ENCODE measurements at regions not wholly inside any gene's neighbourhood (a gene's known extent, or its start where the extent isn't known, plus 50 kb on each side); places are given as distances from the start of the nearest gene placed in this dataset.

- no peak for TF ChIP-seq CTCF (IDR thresholded peaks at IDR 0.05; ENCODE audit: unreplicated experiment)
- Mint-ChIP-seq H3K27ac (ENCODE audit: low read depth, unreplicated experiment) (no peak overlapping the region), H3K27me3 (ENCODE audit: insufficient read depth, unreplicated experiment) (no peaks in the 10 kb centered on the region), H3K9me3 (ENCODE audit: unreplicated experiment) (peaks cover 5% of the 10 kb centered on the region), H3K4me1 (ENCODE audit: insufficient read depth, unreplicated experiment) (no peaks in the 10 kb centered on the region), H3K36me3 (ENCODE audit: insufficient read depth, unreplicated experiment) (no peaks in the 10 kb centered on the region), H3K4me3 (ENCODE audit: unreplicated experiment) (no peak overlapping the region)
- ChIA-PET POLR2A (no interaction called here), CTCF (interaction anchor here (0.7 kb wide), 1 partner anchor 159 kb away, joined by 3 read pairs; no protein-coding TSS in a partner anchor)
- intact Hi-C loops (cut with micrococcal nuclease) = no loop called here
- BruUV-seq (replicated peaks) = no TSS peak
- no peak for DNase-seq (ENCODE audit: unreplicated experiment)
Observed at GRCh38 chr15:35910227-35910626, 364.3 kb upstream of the DPH6 start.

DNA sequence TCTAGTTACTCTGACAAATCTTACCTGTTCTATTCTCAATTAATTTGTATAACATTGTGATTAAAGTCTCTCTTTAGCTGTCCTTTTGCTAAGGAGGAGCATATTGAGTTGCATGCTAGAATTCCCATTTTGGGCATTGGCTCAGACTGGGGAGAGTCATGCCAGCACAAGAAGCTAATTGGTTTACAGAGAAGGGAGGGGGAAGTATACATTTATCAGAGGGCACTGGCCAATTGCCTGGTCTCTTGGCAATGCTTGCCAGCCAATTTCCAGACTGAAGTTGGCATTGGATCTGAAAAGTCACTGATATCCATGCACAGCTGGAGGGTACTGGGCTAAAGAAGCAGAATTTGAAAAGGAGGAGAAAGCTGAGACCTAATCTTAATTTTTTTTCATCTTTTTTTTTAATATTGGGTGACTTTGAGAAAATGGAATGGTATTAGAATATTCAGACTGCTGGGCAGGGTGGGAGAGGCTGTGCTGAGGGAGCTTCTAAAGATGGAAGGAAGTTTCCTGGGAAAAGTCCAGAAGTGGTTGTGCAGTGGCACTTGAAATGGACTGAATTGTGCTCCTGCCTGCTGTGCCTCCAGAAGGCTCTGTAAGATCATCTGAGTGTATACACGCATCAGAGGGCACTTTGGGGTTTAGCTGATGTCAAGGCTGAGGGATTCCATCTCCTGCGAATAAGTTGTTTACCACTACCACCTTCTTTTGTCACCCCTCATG, 365.2 kb upstream of the DPH6 start:
- BruUV-seq (replicated peaks) = no TSS peak
- no peak overlapping the region for H3K27ac Mint-ChIP-seq (ENCODE audit: low read depth, unreplicated experiment)
- no peak for TF ChIP-seq CTCF (IDR thresholded peaks at IDR 0.05; ENCODE audit: unreplicated experiment)
- ChIA-PET POLR2A (no interaction called here), CTCF (interaction anchor here (0.6 to 1.5 kb wide), 7 partner anchors 8 to 832 kb away, joined by 3 to 8 read pairs (median 4); no protein-coding TSS in a partner anchor)
- DNase-seq (ENCODE audit: unreplicated experiment) = no peak
- no peaks in the 10 kb centered on the region for H3K27me3 Mint-ChIP-seq (ENCODE audit: insufficient read depth, unreplicated experiment)
- H3K9me3 Mint-ChIP-seq (ENCODE audit: unreplicated experiment) = peaks cover 8% of the 10 kb centered on the region
- no peaks in the 10 kb centered on the region for H3K4me1 Mint-ChIP-seq (ENCODE audit: insufficient read depth, unreplicated experiment)
- no peak overlapping the region for H3K4me3 Mint-ChIP-seq (ENCODE audit: unreplicated experiment)
- no peaks in the 10 kb centered on the region for H3K36me3 Mint-ChIP-seq (ENCODE audit: insufficient read depth, unreplicated experiment)
- intact Hi-C loops (cut with micrococcal nuclease) = no loop called here

- Mint-ChIP-seq H3K27ac (ENCODE audit: low read depth, unreplicated experiment) (no peak overlapping the region), H3K4me1 (ENCODE audit: insufficient read depth, unreplicated experiment) (no peaks in the 10 kb centered on the region), H3K27me3 (ENCODE audit: insufficient read depth, unreplicated experiment) (no peaks in the 10 kb centered on the region), H3K9me3 (ENCODE audit: unreplicated experiment) (peaks cover 8% of the 10 kb centered on the region), H3K4me3 (ENCODE audit: unreplicated experiment) (no peak overlapping the region), H3K36me3 (ENCODE audit: insufficient read depth, unreplicated experiment) (no peaks in the 10 kb centered on the region)
- intact Hi-C loops (cut with micrococcal nuclease) = loop anchor here (1.0 kb wide), 4 partner anchors 161 to 834 kb away; no protein-coding TSS in a partner anchor
- ChIA-PET POLR2A (no interaction called here), CTCF (interaction anchor here (0.8 to 1.5 kb wide), 5 partner anchors 8 to 161 kb away, joined by 3 to 8 read pairs (median 4); no protein-coding TSS in a partner anchor)
- peak; percentile 31 for TF ChIP-seq CTCF (IDR thresholded peaks at IDR 0.05; ENCODE audit: unreplicated experiment)
- BruUV-seq (replicated peaks) = no TSS peak
- peak; percentile 28 for DNase-seq (ENCODE audit: unreplicated experiment)
Observed at GRCh38 chr15:35912196-35912595, 366.2 kb upstream of the DPH6 start.

DNA sequence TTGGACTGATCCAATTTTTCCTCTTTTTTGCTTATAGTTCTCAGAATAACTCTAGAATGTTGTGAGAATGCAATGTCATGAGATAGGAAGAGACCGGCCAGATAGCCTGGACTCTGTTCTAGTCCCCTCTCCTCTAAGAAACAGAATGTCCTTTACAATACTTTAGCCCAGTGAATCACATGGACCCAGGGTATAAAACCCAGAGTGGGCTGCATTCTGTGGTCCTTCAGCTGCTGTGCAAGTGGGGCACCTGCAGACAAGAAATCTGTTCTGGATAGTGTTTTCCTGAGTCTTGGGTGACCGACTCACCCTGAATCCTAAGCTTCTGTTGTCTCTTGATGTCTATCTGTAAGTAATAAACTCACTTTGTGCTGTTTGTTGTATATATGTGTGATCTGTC, 368.6 kb upstream of the DPH6 start:
- no peaks in the 10 kb centered on the region for H3K4me1 Mint-ChIP-seq (ENCODE audit: insufficient read depth, unreplicated experiment)
- TF ChIP-seq CTCF (IDR thresholded peaks at IDR 0.05; ENCODE audit: unreplicated experiment) = no peak
- no peaks in the 10 kb centered on the region for H3K36me3 Mint-ChIP-seq (ENCODE audit: insufficient read depth, unreplicated experiment)
- intact Hi-C loops (cut with micrococcal nuclease) = no loop called here
- H3K27ac Mint-ChIP-seq (ENCODE audit: low read depth, unreplicated experiment) = no peak overlapping the region
- no peak overlapping the region for H3K4me3 Mint-ChIP-seq (ENCODE audit: unreplicated experiment)
- H3K27me3 Mint-ChIP-seq (ENCODE audit: insufficient read depth, unreplicated experiment) = no peaks in the 10 kb centered on the region
- DNase-seq (ENCODE audit: unreplicated experiment) = no peak
- ChIA-PET CTCF (no interaction called here), POLR2A (no interaction called here)
- BruUV-seq (replicated peaks) = no TSS peak
- H3K9me3 Mint-ChIP-seq (ENCODE audit: unreplicated experiment) = peaks cover 15% of the 10 kb centered on the region

Measured in MCF 10A (cell line).